ENCODE measurements at regions not wholly inside any gene's neighbourhood (a gene's known extent, or its start where the extent isn't known, plus 50 kb on each side); places are given as distances from the start of the nearest gene placed in this dataset.

GRCh38 chr11:115906171-115906570 lies 402.0 kb upstream of the CADM1 start:
- H2AFZ ChIP-seq (ENCODE audit: low read length) = no peak overlapping the region
- no peaks in the 10 kb centered on the region for H3K4me1 ChIP-seq (ENCODE audit: insufficient read depth, low read length)
- no peak for DNase-seq (ENCODE audit: low spot score)
- H3K4me2 ChIP-seq (ENCODE audit: low read depth, low read length) = no peak overlapping the region
- H3K9me3 ChIP-seq (ENCODE audit: low read length) = no peaks in the 10 kb centered on the region
- WGBS (ENCODE audit: low lambda C conversion rate) = 5% methylated on average over 3 of the region's 3 CpGs
- ChIA-PET CTCF (ENCODE audit: low intra/inter-chr PET ratio, low total read pairs) (no interaction called here), POLR2A (no interaction called here)
- H3K27ac ChIP-seq (ENCODE audit: extremely low read length, insufficient read depth, low read length) = no peak overlapping the region
- H3K4me3 ChIP-seq (replicated peaks in 1 of 3; ENCODE audit: insufficient read depth in 1 of 3, low read depth in 2 of 3, low read length in 3 of 3) = no peak overlapping the region
- FAIRE-seq = no peak
- no peak for ATAC-seq
- H3K79me2 ChIP-seq (ENCODE audit: insufficient read depth, low read length) = no peaks in the 10 kb centered on the region
- intact Hi-C loops (cut with micrococcal nuclease; ENCODE audit: unreplicated experiment) = no loop called here
- in situ Hi-C loops (cut with HindIII; ENCODE audit: extremely low pct_ligation_motif_present, low pct_unique_long_range_greater_than_20kb) = no loop called here
- H3K36me3 ChIP-seq (replicated peaks in 1 of 2; ENCODE audit: control insufficient read depth in 1 of 2, insufficient read depth in 2 of 2, low read length in 2 of 2) = no peaks in the 10 kb centered on the region
- H3K27me3 ChIP-seq (ENCODE audit: control insufficient read depth in 1 of 2, insufficient read depth in 2 of 2, low read length in 2 of 2) = peaks cover 0 to 19% of the 10 kb centered on the region in 2 experiments; a peak in 3 of 5 replicates
- no peaks in the 10 kb centered on the region for H4K20me1 ChIP-seq (ENCODE audit: insufficient read depth, low read length)
- BruUV-seq (replicated peaks) = no TSS peak
- no peak overlapping the region for H3K9ac ChIP-seq (ENCODE audit: insufficient read depth, low read depth, low read length)
- no peak for TF ChIP-seq KMT2B (CRISPR knock-in tag; IDR thresholded peaks at IDR 0.05)
- TF ChIP-seq SIN3B (IDR thresholded peaks at IDR 0.05; ENCODE audit: low read length) = no peak
- TF ChIP-seq NFIB (CRISPR knock-in tag; IDR thresholded peaks at IDR 0.05; ENCODE audit: borderline replicate concordance) = no peak
- no peak for TF ChIP-seq DDIT3 (CRISPR knock-in tag; IDR thresholded peaks at IDR 0.05)
- TF ChIP-seq CENPBD1 (CRISPR knock-in tag; IDR thresholded peaks at IDR 0.05; ENCODE audit: borderline replicate concordance, low read depth) = no peak
- TF ChIP-seq RFX1 (IDR thresholded peaks at IDR 0.05) = no peak
- no peak for TF ChIP-seq SNRNP70 (IDR thresholded peaks at IDR 0.05; ENCODE audit: low read depth, low read length)
- TF ChIP-seq RFXANK (CRISPR knock-in tag; IDR thresholded peaks at IDR 0.05) = no peak
- no peak for TF ChIP-seq AHDC1 (CRISPR knock-in tag; IDR thresholded peaks at IDR 0.05; ENCODE audit: borderline replicate concordance)
- TF ChIP-seq ZKSCAN8 (CRISPR knock-in tag; IDR thresholded peaks at IDR 0.05; ENCODE audit: borderline replicate concordance) = no peak
- no peak for TF ChIP-seq ZFYVE20 (CRISPR knock-in tag; IDR thresholded peaks at IDR 0.05; ENCODE audit: borderline replicate concordance, low read depth)
- no peak for TF ChIP-seq ZNF616 (CRISPR knock-in tag; IDR thresholded peaks at IDR 0.05; ENCODE audit: low read depth)
- TF ChIP-seq ZBTB1 (CRISPR knock-in tag; IDR thresholded peaks at IDR 0.05; ENCODE audit: borderline replicate concordance) = no peak
- TF ChIP-seq CENPX (CRISPR knock-in tag; IDR thresholded peaks at IDR 0.05) = no peak
- no peak for TF ChIP-seq PRDM4 (CRISPR knock-in tag; IDR thresholded peaks at IDR 0.05; ENCODE audit: borderline replicate concordance)

All from HepG2 (cell line).